Endometrium (tissue), 2 donors: ENCODE measurements at regions not wholly inside any gene's neighbourhood (a gene's known extent, or its start where the extent isn't known, plus 50 kb on each side); places are given as distances from the start of the nearest gene placed in this dataset.
"Not testable (repeated sequence)": the region's sequence is repeated elsewhere in the genome, so short reads cannot be mapped to it uniquely, and the experiment has no call there.

Experiments used
- FAIRE-seq: peaks from 2 replicates; lab custom pipeline; 2012; peaks lifted over from hg19 to GRCh38; lab: Jason Lieb, UNC
- donor health status: control.
- donor health status: control.

DNA sequence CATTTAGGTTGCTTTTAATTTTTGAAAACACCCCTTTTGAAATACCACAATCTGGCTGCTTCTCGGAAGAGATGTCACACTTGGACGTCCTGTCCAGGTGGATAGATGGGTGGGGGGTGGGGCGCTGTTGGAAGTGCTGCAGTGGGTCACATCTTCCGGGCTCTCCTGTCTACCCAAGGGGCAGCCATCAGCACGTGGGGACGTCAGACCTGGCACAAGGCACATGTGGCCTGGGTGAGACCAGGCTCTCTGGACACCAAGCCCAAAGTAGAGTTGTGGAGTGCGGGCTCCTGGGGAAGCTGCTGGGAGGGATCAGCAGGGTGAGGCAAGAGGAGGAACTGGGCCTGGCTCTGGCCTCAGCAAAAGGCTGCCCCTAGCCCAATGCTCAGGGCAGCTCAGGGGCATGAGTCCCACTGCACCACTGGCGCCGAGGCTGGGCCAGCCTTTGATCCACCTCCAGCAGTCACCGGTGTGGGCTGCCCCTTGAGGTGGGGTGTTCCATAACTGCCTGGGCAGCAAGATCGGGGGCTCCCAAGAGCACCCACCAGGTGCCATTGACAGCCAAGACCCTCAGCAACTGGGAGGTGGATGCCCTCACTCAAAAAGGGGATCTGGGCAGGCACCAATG, 68.6 kb upstream of the CCND1 start:
- FAIRE-seq, result no peak

- FAIRE-seq, result no peak
Measured at GRCh38 chr11:69572861-69573260, 68.1 kb upstream of the CCND1 start.

DNA sequence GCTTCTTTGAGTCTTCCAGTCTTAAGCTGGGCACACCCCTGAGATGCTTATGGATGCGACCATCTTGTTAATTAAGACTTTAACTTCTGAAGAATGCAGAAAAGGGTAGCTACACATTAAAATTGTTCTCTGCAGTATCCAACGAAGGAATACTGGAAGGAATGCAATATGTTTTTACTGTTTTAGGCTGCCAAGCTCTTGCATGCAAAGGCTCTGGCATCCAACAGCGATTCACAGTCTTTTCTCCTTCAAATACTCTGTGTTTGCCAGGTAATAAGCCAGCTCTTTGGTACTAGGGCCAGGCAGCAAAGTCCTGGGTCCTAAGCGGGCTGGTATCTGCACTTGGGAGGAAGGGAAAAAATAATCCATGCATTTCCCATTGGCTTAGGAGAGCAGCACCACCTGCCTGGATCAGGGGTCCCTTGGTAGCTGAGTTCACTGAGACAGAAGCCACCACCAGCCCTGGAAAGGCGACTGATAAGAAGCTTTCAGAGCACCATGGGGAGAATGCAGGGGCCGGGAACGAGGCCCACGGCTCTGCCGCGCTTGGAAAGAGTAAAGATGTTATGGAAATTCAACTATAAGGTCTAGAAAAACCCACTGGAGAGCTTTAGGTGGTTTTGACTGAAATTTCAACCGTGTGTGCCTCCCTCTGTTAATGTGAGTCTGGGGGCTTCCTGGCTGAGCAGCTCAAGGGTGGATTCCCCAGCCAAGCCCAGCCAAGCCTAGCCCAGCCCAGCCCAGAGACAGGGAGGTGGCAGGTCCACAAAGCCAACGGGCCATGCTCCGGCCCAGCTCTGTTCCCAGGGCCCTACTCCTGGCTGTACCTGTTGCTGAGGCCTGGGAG, 67.0 kb upstream of the CCND1 start:
- no peak for FAIRE-seq

DNA sequence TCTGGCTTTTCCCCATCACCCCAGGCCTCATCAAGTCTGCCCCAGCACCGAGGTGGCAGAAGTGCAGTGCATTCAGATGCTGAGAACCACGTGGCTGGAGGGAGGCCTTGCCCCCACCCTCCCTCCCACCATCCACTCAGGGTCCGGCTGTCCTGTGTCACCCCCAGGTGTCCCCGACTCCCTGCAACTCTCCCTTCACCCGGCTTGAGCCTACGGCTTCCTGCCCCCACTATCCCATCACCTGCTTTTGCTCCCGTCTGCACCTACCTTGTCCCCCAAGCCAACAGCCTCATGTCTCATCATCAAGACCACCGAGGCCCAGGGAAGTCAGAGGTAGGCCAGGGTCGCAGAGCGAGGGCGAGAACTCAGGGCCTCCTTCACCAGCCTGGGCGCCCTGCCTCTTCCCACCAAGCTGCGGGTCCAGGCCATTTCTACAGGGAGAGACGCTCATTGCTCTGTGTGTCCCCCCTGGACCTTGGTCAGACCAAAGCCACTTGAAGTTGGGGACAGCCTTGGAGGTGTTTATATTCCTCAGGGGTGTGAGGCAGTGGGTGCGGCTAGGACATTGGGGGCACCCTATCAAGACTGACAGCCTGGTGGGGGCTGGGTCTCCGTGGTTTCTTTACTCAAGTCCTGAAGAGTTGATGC, 66.2 kb upstream of the CCND1 start:
- no peak for FAIRE-seq

- FAIRE-seq, result no peak
Measured at GRCh38 chr11:69575296-69576068, 65.5 kb upstream of the CCND1 start.

- FAIRE-seq, result no peak
Measured at GRCh38 chr11:69576069-69576782, 64.7 kb upstream of the CCND1 start.

DNA sequence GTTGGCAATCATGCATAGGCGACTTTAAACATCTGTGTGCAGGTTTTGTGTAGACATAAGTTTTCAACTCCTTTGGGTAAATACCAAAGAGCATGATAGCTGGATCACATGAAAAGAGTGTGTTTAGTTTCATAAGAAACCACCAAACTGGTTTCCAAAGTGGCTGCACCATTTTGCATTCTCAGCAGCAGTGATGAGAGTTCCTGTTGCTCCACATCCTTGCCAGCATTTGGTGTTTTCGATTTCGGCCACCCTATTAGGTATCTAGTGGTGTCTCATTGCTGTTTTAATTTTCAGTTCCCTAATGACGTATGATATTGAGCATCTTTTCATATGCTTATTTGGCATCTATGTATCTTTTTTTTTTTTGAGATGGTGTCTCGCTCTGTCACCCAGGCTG, 62.8 kb upstream of the CCND1 start:
- no peak for FAIRE-seq

DNA sequence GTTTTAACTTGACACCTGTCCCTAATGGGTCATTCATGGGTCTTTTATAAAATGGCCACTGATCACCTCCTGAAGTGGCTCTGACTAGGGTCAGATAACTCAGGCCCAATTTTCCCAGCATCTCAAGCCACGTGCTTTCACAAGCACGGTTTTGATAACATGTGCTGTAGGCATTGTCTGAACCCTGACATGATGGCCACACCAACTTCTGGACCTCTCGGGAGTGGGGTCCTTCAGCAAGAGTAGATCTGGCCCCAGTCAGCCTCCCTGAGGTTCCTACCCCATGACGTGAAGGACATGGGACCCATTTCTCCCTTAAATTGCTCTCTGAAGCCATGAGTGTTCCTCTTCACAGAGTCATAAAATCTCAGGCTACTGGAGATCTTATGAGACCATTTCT, 60.4 kb upstream of the CCND1 start:
- no peak for FAIRE-seq

- FAIRE-seq, result peak; percentile 77
Measured at GRCh38 chr11:69582756-69583467, 58.0 kb upstream of the CCND1 start.

GRCh38 chr11:69584160-69584559, 56.8 kb upstream of the CCND1 start:
- FAIRE-seq, result no peak

DNA sequence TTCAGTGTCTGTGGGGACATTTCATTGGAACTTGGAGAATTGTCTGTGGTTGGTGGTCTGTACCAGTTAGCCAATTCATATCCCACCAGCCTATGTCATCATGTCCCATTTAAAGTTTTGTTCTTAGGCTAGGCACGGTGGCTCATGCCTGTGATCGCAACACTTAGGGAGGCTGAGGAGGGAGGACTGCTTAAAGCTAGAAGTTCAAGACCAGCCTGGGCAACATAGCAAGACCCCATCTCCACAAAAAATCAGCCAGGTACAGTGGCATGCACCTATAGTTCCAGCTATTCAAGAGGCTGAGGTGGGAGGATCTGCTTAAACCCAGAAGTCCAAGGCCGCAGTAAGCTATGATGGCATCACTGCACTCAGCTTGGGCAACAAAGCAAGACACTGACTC, 55.6 kb upstream of the CCND1 start:
- FAIRE-seq, result no peak

GRCh38 chr11:69587454-69588090, 53.4 kb upstream of the CCND1 start:
- no peak for FAIRE-seq

GRCh38 chr11:69588270-69588669, 52.7 kb upstream of the CCND1 start:
- no peak for FAIRE-seq

- not testable (repeated sequence) for FAIRE-seq
Measured at GRCh38 chr11:69590088-69590487, 50.9 kb upstream of the CCND1 start.
